COLO668 (cell line): ENCODE measurements at regions not wholly inside any gene's neighbourhood (a gene's known extent, or its start where the extent isn't known, plus 50 kb on each side); places are given as distances from the start of the nearest gene placed in this dataset.
"Not testable (repeated sequence)": the region's sequence is repeated elsewhere in the genome, so short reads cannot be mapped to it uniquely, and the experiment has no call there.

ENCODE experiments used
- DNase-seq: peaks from one replicate; lab custom pipeline; 2025; ENCODE audit not compliant: unreplicated experiment; lab: John Stamatoyannopoulos, UW

GRCh38 chr1:234922987-234923386 lies 205.7 kb downstream of the TOMM20 start:
- DNase-seq: no peak

- DNase-seq: no peak
Observed at GRCh38 chr1:234921266-234922062, 207.2 kb downstream of the TOMM20 start.

GRCh38 chr1:234920843-234921140 lies 207.8 kb downstream of the TOMM20 start:
- no peak for DNase-seq

GRCh38 chr1:234920136-234920842 lies 208.3 kb downstream of the TOMM20 start:
- DNase-seq: no peak

GRCh38 chr1:234918961-234919761 lies 209.5 kb downstream of the TOMM20 start:
- DNase-seq: no peak

GRCh38 chr1:234918181-234918841 lies 210.3 kb downstream of the TOMM20 start:
- no peak for DNase-seq

GRCh38 chr1:234917495-234918180 lies 211.0 kb downstream of the TOMM20 start:
- no peak for DNase-seq

GRCh38 chr1:234916840-234917239 lies 211.8 kb downstream of the TOMM20 start:
- no peak for DNase-seq

- peak; percentile 39 for DNase-seq
Observed at GRCh38 chr1:234915924-234916675, 212.5 kb downstream of the TOMM20 start.

- DNase-seq: no peak
Observed at GRCh38 chr1:234914606-234915290, 213.9 kb downstream of the TOMM20 start.

- no peak for DNase-seq
Observed at GRCh38 chr1:234913771-234914170, 214.9 kb downstream of the TOMM20 start.

GRCh38 chr1:234913278-234913649 lies 215.4 kb downstream of the TOMM20 start:
- DNase-seq: no peak

- DNase-seq: no peak
Observed at GRCh38 chr1:234912548-234913277, 215.9 kb downstream of the TOMM20 start.

GRCh38 chr1:234911787-234912186 lies 216.8 kb downstream of the TOMM20 start:
- no peak for DNase-seq

- not testable (repeated sequence) for DNase-seq
Observed at GRCh38 chr1:234911136-234911535, 217.5 kb downstream of the TOMM20 start.

GRCh38 chr1:234909851-234910250 lies 218.8 kb downstream of the TOMM20 start:
- no peak for DNase-seq

- DNase-seq: no peak
Observed at GRCh38 chr1:234909307-234909810, 219.3 kb downstream of the TOMM20 start.

GRCh38 chr1:234908571-234908970 lies 220.1 kb downstream of the TOMM20 start:
- DNase-seq: no peak
